SK-N-DZ (cell line): ENCODE measurements at regions not wholly inside any gene's neighbourhood (a gene's known extent, or its start where the extent isn't known, plus 50 kb on each side); places are given as distances from the start of the nearest gene placed in this dataset.

Source experiments
- DNase-seq: peaks from one replicate; pipeline ENCODE4 v3.0.0-alpha.2; 2015; ENCODE audit warnings: low spot score
- small RNA-seq, 2 experiments: library from RNA; depleted of rRNA; stranded (forward); fragments of <200 nt; gene quantifications; one replicate each; pipeline ENCODE3, GENCODE V24; 2014

DNA sequence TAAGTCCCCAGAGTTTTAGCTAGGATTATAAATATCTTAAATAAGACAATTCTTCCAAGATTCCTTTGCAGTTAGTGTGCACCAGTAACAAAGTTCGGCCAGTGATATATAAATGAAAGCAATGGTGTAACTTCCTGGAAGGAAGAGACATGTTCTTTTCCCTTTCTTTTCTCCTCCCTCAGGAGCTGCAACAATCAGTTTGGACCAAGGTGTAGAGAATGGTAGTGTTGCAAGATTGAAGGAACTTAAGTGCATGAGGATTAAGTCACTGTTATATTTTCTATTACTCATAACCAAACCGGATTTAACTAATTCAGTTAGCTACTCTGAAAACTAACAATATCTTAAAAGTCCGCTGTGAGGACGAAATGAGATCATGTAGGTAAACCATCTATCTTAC is 68.9 kb upstream of the KCNJ16 start:
- DNase-seq, result no peak

DNA sequence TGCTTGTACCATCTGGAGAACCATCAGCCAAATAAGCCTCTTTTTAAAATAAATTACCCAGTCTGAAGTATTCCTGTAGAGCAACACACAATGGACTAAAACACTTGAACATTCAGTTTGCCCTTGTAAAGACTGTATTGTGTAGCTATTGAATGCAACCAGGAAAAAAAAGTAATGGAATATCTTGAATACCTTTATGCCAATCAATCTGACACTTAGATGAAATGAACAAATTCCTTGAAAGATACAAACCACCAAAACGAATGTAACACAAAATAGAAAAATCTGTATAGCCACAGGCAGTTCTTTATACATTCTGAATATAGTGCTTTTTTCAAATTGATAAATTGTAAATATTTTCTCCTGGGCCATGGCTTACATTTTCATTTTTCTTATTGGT is 63.3 kb upstream of the KCNJ16 start:
- no peak for DNase-seq

DNA sequence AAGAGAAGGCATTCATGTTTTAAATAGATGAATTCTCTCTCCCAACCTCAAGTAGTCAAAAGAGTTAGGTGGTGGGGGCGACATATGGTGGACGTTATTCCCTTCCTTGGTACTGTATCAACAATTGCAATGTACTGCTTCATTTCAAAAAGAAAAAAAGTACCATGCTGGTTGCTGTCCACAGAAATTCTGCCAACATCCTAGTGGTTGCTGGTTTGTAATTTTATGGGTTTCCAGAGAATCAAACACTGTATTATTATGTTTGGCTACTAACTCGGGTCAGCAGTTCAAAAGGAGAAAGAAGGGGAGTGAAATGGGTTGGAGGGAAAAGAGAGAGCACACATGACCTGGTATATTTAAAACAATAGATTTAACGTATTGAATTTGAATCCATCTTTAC is 61.1 kb upstream of the KCNJ16 start:
- DNase-seq, result no peak

DNA sequence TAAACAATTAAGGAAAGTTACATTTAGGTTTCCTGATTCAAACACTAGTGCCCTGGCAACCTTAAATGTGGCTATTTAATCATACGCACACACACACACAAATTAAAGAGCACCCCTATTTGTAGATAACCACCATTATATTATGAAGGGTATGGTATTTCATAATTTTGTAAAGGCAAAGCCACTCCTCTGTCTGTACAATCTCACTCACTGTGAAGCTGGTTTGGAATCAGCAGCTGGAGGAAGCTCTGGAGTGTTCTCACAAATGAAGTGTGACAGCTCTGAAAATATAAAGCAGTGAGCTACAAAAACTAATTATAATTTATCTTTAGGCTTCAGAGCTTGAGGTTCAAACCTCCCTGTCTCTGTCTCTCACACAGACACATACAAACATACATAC is 57.9 kb upstream of the KCNJ16 start:
- DNase-seq, result no peak

DNA sequence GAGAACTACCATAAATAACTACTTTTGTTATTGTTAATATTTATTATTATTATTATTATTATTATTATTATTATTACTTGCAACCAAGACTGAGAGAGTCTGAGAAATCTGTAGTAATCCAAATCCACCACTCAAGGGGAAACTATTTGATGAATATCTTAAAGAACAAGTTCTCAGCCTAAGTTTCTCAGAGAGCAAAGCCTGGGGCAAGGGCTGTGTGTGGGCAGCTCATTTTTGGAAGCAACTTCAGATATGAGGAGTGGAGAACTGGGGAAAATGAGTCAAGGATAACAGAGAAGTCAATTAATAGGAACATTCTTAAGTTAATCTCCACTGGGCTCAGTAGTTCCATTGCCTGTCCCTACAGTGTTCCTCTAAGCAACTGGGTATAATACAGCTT is 57.1 kb upstream of the KCNJ16 start:
- DNase-seq, result no peak

DNA sequence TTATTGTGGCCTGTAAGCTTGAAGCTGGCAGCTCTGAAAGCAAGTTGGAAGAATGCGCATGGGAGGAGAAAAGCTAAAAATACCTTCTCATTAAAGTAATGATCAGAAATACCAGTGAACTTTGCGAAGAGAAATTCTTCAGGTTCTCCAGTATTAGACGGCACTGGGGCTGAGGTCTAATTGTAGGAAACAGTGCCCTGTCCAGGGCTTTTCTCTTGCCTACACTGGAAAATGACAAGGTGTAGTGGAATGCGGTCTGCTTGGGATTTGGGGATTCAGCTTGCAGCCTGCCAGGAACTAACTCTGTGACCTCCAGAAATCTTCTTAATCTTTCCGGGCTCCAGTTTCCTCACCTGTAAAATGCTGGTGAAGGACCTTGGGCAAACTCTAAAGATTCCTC is 53.3 kb upstream of the KCNJ16 start:
- DNase-seq, result no peak

DNA sequence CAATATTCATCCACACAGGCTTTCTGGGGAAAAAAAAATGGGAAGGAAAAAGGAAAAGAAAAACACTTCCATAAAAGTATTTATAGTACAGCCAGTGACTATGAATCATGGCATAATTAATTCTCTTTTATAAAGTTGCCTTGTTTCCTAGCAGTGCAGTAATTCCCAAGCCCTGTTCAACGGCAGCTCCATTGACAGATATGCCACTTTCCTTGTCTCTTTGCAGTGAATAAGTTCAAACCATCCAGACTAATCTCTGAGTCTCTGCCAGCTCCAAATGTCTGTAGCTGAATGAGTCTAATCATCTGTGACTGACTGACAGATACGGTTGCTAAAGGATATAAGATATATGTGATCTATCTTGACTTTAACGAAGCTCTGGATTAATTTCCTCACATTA is 52.9 kb upstream of the KCNJ16 start:
- DNase-seq, result no peak

DNA sequence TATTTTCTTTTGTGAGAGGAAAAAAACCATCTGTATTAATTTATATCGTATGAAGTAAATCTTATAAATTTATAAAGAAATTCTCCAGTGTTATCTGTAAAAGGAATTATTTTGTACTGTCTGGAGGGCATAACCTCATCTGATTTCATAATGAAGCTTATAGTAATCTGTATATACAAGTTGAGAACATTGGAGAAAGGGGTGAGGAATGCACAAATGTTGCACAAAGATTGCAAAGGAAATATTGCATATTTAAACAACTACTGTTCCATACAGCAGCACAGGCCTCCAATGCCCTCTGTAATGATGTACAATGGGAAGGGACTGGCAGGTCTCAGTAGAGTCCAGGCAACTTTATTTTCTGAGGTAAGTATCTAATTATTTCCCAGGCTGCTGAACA is 50.8 kb upstream of the KCNJ16 start:
- DNase-seq, result no peak

Small RNA genes in the stretch of these regions (small RNA-seq; reads per million reads assigned to genes)
- 0 reads per million in 2 experiments for gene AC002545.1
- 0 reads per million in 2 experiments for gene RF00019
